ENCODE measurements at regions not wholly inside any gene's neighbourhood (a gene's known extent, or its start where the extent isn't known, plus 50 kb on each side); places are given as distances from the start of the nearest gene placed in this dataset.
"Not testable (repeated sequence)": the region's sequence is repeated elsewhere in the genome, so short reads cannot be mapped to it uniquely, and the experiment has no call there.

GRCh38 chr14:38929416-38929815 is 173.6 kb downstream of the SEC23A start:
- TF ChIP-seq JUN (CRISPR knock-in tag; IDR thresholded peaks at IDR 0.05) (no peak), SP1 (CRISPR knock-in tag; conservative IDR thresholded peaks at IDR 0.05) (no peak), IRF2 (CRISPR knock-in tag; IDR thresholded peaks at IDR 0.05; ENCODE audit: borderline replicate concordance, low read depth) (no peak), STAT6 (CRISPR knock-in tag; conservative IDR thresholded peaks at IDR 0.05; ENCODE audit: low read depth) (no peak), E2F5 (CRISPR knock-in tag; IDR thresholded peaks at IDR 0.05) (no peak), GABPB1 (CRISPR knock-in tag; IDR thresholded peaks at IDR 0.05) (no peak), ZNF121 (CRISPR knock-in tag; IDR thresholded peaks at IDR 0.05) (no peak), ZNF219 (CRISPR knock-in tag; IDR thresholded peaks at IDR 0.05; ENCODE audit: borderline replicate concordance) (no peak), NR1H2 (CRISPR knock-in tag; IDR thresholded peaks at IDR 0.05) (no peak), GTF2I (CRISPR knock-in tag; conservative IDR thresholded peaks at IDR 0.05) (no peak), MYBL2 (CRISPR knock-in tag; IDR thresholded peaks at IDR 0.05) (no peak)
- TF ChIP-seq, protein P1, sequence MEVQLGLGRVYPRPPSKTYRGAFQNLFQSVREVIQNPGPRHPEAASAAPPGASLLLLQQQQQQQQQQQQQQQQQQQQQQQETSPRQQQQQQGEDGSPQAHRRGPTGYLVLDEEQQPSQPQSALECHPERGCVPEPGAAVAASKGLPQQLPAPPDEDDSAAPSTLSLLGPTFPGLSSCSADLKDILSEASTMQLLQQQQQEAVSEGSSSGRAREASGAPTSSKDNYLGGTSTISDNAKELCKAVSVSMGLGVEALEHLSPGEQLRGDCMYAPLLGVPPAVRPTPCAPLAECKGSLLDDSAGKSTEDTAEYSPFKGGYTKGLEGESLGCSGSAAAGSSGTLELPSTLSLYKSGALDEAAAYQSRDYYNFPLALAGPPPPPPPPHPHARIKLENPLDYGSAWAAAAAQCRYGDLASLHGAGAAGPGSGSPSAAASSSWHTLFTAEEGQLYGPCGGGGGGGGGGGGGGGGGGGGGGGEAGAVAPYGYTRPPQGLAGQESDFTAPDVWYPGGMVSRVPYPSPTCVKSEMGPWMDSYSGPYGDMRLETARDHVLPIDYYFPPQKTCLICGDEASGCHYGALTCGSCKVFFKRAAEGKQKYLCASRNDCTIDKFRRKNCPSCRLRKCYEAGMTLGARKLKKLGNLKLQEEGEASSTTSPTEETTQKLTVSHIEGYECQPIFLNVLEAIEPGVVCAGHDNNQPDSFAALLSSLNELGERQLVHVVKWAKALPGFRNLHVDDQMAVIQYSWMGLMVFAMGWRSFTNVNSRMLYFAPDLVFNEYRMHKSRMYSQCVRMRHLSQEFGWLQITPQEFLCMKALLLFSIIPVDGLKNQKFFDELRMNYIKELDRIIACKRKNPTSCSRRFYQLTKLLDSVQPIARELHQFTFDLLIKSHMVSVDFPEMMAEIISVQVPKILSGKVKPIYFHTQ (CRISPR knock-in tag; IDR thresholded peaks at IDR 0.05) = no peak
- TF ChIP-seq, protein P2, sequence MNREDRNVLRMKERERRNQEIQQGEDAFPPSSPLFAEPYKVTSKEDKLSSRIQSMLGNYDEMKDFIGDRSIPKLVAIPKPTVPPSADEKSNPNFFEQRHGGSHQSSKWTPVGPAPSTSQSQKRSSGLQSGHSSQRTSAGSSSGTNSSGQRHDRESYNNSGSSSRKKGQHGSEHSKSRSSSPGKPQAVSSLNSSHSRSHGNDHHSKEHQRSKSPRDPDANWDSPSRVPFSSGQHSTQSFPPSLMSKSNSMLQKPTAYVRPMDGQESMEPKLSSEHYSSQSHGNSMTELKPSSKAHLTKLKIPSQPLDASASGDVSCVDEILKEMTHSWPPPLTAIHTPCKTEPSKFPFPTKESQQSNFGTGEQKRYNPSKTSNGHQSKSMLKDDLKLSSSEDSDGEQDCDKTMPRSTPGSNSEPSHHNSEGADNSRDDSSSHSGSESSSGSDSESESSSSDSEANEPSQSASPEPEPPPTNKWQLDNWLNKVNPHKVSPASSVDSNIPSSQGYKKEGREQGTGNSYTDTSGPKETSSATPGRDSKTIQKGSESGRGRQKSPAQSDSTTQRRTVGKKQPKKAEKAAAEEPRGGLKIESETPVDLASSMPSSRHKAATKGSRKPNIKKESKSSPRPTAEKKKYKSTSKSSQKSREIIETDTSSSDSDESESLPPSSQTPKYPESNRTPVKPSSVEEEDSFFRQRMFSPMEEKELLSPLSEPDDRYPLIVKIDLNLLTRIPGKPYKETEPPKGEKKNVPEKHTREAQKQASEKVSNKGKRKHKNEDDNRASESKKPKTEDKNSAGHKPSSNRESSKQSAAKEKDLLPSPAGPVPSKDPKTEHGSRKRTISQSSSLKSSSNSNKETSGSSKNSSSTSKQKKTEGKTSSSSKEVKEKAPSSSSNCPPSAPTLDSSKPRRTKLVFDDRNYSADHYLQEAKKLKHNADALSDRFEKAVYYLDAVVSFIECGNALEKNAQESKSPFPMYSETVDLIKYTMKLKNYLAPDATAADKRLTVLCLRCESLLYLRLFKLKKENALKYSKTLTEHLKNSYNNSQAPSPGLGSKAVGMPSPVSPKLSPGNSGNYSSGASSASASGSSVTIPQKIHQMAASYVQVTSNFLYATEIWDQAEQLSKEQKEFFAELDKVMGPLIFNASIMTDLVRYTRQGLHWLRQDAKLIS (CRISPR knock-in tag; IDR thresholded peaks at IDR 0.05; ENCODE audit: borderline replicate concordance) = no peak
- H3K36me3 Mint-ChIP-seq = no peaks in the 10 kb centered on the region
- no peak for ATAC-seq
- DNase-seq (ENCODE audit: low spot score) = no peak
- H3K4me3 Mint-ChIP-seq = no peak overlapping the region
- H3K27me3 Mint-ChIP-seq (ENCODE audit: low read depth) = peaks cover 5% of the 10 kb centered on the region
- POLR2A ChIA-PET = no interaction called here
- peaks cover 15% of the 10 kb centered on the region for H3K4me1 Mint-ChIP-seq
- H3K27ac Mint-ChIP-seq = no peak overlapping the region
- CTCF ChIA-PET = no interaction called here
- peaks cover 26% of the 10 kb centered on the region for H3K9me3 Mint-ChIP-seq

DNA sequence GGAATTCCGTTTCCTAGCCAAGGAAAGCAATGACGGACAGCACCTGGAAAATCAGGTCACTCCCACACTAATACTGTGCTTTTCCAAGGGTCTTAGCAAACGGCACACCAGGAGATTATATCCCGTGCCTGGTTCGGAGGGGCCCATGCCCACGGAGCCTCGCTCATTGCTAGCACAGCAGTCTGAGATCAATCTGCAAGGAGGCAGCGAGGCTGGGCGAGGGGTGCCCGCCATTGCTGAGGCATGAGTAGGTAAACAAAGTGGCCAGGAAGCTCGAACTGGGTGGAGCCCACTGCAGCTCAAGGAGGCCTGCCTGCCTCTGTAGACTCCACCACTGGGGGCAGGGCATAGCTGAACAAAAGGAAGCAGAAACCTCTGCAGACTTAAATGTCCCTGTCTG is 181.1 kb downstream of the SEC23A start:
- Mint-ChIP-seq H3K36me3 (peaks cover 27% of the 10 kb centered on the region), H3K9me3 (peaks cover 46% of the 10 kb centered on the region)
- CTCF ChIA-PET; H3K27me3 Mint-ChIP-seq (ENCODE audit: low read depth); H3K27ac Mint-ChIP-seq; ATAC-seq; H3K4me1 Mint-ChIP-seq; POLR2A ChIA-PET; DNase-seq (ENCODE audit: low spot score); H3K4me3 Mint-ChIP-seq: not testable (repeated sequence)

DNA sequence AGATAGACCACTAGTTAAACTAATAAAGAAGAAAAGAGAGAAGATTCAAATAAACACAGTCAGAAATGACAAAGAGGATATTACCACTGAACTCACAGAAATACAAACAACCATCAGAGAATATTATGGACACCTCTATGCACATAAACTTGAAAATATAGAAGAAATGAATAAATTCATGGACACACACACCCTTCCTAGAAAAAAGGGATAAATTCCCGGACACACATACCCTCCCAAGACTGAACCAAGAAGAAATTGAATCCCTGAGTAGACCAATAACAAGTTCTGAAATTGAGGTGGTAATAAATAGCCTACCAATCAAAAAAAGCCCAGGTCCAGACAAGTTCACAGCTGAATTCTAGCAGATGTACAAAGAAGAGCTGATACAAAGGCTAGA is 187.9 kb downstream of the SEC23A start:
- Mint-ChIP-seq H3K36me3 (peaks cover 3% of the 10 kb centered on the region; the same call in 1 of the 2 replicates), H3K27me3 (ENCODE audit: low read depth) (no peaks in the 10 kb centered on the region; the same call in 1 of the 2 replicates), H3K4me1 (no peaks in the 10 kb centered on the region), H3K4me3 (no peak overlapping the region), H3K27ac (no peak overlapping the region), H3K9me3 (peaks cover 43% of the 10 kb centered on the region)
- ATAC-seq (no peak), DNase-seq (ENCODE audit: low spot score) (no peak)
- CTCF ChIA-PET = no interaction called here
- POLR2A ChIA-PET = no interaction called here
- TF ChIP-seq TP53 (CRISPR knock-in tag; IDR thresholded peaks at IDR 0.05) = no peak
- TF ChIP-seq, protein P3, sequence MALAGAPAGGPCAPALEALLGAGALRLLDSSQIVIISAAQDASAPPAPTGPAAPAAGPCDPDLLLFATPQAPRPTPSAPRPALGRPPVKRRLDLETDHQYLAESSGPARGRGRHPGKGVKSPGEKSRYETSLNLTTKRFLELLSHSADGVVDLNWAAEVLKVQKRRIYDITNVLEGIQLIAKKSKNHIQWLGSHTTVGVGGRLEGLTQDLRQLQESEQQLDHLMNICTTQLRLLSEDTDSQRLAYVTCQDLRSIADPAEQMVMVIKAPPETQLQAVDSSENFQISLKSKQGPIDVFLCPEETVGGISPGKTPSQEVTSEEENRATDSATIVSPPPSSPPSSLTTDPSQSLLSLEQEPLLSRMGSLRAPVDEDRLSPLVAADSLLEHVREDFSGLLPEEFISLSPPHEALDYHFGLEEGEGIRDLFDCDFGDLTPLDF (CRISPR knock-in tag; IDR thresholded peaks at IDR 0.05) = no peak
- TF ChIP-seq, protein P4, sequence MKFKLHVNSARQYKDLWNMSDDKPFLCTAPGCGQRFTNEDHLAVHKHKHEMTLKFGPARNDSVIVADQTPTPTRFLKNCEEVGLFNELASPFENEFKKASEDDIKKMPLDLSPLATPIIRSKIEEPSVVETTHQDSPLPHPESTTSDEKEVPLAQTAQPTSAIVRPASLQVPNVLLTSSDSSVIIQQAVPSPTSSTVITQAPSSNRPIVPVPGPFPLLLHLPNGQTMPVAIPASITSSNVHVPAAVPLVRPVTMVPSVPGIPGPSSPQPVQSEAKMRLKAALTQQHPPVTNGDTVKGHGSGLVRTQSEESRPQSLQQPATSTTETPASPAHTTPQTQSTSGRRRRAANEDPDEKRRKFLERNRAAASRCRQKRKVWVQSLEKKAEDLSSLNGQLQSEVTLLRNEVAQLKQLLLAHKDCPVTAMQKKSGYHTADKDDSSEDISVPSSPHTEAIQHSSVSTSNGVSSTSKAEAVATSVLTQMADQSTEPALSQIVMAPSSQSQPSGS (CRISPR knock-in tag; IDR thresholded peaks at IDR 0.05; ENCODE audit: borderline replicate concordance, low read depth) = no peak
- TF ChIP-seq EMX1 (CRISPR knock-in tag; IDR thresholded peaks at IDR 0.05) = no peak

Data from WTC11 (cell line).